Lower lobe of right lung (tissue), 2 donors: ENCODE measurements at regions not wholly inside any gene's neighbourhood (a gene's known extent, or its start where the extent isn't known, plus 50 kb on each side); places are given as distances from the start of the nearest gene placed in this dataset.

ENCODE experiments used
- ATAC-seq, 2 donors: fragments of 200-7000 bp; cut with Tn5 transposase; one replicate each; pipeline ENCODE4 v1.9.1; 2020 to 2022; ENCODE audit warnings: mild to moderate bottlenecking in 2 of 2, moderate library complexity in 2 of 2
- DNase-seq: peaks from one replicate; pipeline ENCODE4 v3.0.0-alpha.2; 2020
- H3K27ac ChIP-seq: fragments of 200-600 bp; one replicate; pipeline ENCODE4 v1.8.0; 2022
- H3K27me3 ChIP-seq: fragments of 200-600 bp; one replicate; pipeline ENCODE4 v1.8.0; 2022; ENCODE audit warnings: low read depth
- H3K36me3 ChIP-seq: fragments of 200-600 bp; one replicate; pipeline ENCODE4 v1.8.0; 2022; ENCODE audit warnings: mild to moderate bottlenecking
- H3K4me1 ChIP-seq: fragments of 200-600 bp; one replicate; pipeline ENCODE4 v1.8.0; 2022
- H3K4me3 ChIP-seq: fragments of 200-600 bp; one replicate; pipeline ENCODE4 v1.8.0; 2022; ENCODE audit warnings: mild to moderate bottlenecking
- H3K9me3 ChIP-seq: fragments of 200-600 bp; one replicate; pipeline ENCODE4 v1.8.0; 2022
- CTCF ChIP-seq: fragments of 200-600 bp; IDR thresholded peaks from one replicate; pipeline ENCODE4 v1.8.0; 2022; ENCODE audit warnings: antibody characterized with exemption, mild to moderate bottlenecking
- intact Hi-C: fragments of 100-400 bp; cut with DNase I; formaldehyde crosslinking; loops from one replicate; pipeline ENCODE4 v1.11.0; 2022
- donor health status: DM: no; HTN: yes; CAD: no; lungs with severe emphysema.

GRCh38 chr10:36248304-36248981, 606.3 kb upstream of the FZD8 start:
- TF ChIP-seq CTCF = no peak
- H3K27ac ChIP-seq = no peak overlapping the region
- ATAC-seq (no peak), DNase-seq (no peak)
- H3K9me3 ChIP-seq = no peaks in the 10 kb centered on the region
- H3K4me3 ChIP-seq = no peak overlapping the region
- intact Hi-C loops = no loop called here
- no peaks in the 10 kb centered on the region for H3K27me3 ChIP-seq
- no peaks in the 10 kb centered on the region for H3K4me1 ChIP-seq
- no peaks in the 10 kb centered on the region for H3K36me3 ChIP-seq

GRCh38 chr10:36247478-36247877, 605.4 kb upstream of the FZD8 start:
- Histone ChIP-seq H3K27me3 (no peaks in the 10 kb centered on the region), H3K4me3 (no peak overlapping the region), H3K9me3 (no peaks in the 10 kb centered on the region), H3K36me3 (no peaks in the 10 kb centered on the region), H3K27ac (no peak overlapping the region), H3K4me1 (no peaks in the 10 kb centered on the region)
- no peak for DNase-seq
- TF ChIP-seq CTCF = no peak
- intact Hi-C loops = no loop called here
- ATAC-seq = no peak

GRCh38 chr10:36236931-36237330, 594.8 kb upstream of the FZD8 start:
- DNase-seq (no peak), ATAC-seq (no peak)
- intact Hi-C loops = no loop called here
- no peak for TF ChIP-seq CTCF
- Histone ChIP-seq H3K4me1 (no peaks in the 10 kb centered on the region), H3K9me3 (peaks cover 5% of the 10 kb centered on the region), H3K4me3 (no peak overlapping the region), H3K27ac (no peak overlapping the region), H3K27me3 (no peaks in the 10 kb centered on the region), H3K36me3 (no peaks in the 10 kb centered on the region)

- TF ChIP-seq CTCF = no peak
- Histone ChIP-seq H3K9me3 (peaks cover 5% of the 10 kb centered on the region), H3K4me1 (no peaks in the 10 kb centered on the region), H3K27me3 (no peaks in the 10 kb centered on the region), H3K4me3 (no peak overlapping the region), H3K36me3 (no peaks in the 10 kb centered on the region), H3K27ac (no peak overlapping the region)
- DNase-seq (no peak), ATAC-seq (no peak)
- intact Hi-C loops = no loop called here
These were observed 594.2 kb upstream of the FZD8 start for GRCh38 chr10:36236341-36236740.

- Histone ChIP-seq H3K4me1 (no peaks in the 10 kb centered on the region), H3K27ac (no peak overlapping the region), H3K4me3 (no peak overlapping the region), H3K27me3 (no peaks in the 10 kb centered on the region), H3K36me3 (no peaks in the 10 kb centered on the region), H3K9me3 (no peaks in the 10 kb centered on the region)
- intact Hi-C loops = no loop called here
- no peak for TF ChIP-seq CTCF
- ATAC-seq (no peak), DNase-seq (no peak)
These were observed 590.8 kb upstream of the FZD8 start for GRCh38 chr10:36232935-36233334.
